ENCODE measurements at regions not wholly inside any gene's neighbourhood (a gene's known extent, or its start where the extent isn't known, plus 50 kb on each side); places are given as distances from the start of the nearest gene placed in this dataset.

DNA sequence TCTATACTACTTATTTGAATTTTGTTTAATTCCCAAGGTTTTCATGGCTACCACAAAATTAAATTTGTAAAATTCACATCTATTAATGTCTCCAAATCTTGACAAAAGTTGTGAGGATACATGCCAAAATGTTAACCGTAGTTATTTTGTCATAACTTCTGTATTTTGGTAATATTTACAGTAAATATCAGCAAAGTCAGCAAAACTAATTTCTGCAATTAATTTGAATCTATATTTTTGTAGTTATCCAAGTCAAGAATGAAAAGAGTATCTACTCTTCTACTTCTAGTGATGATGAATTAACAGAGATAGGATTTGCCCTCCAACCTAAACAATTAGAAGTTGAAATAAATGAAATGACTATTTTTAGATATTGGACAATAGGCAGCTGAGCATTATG lies 238.9 kb downstream of the CYP26B1 start:
- H3K27ac ChIP-seq (replicated peaks): no peak overlapping the region
- no peak overlapping the region for H3K4me3 ChIP-seq (replicated peaks; ENCODE audit: insufficient read depth, low read length)
- DNase-seq (ENCODE audit: low read depth in 1 of 2, low spot score in 1 of 2): no peak
- TF ChIP-seq, protein P1, sequence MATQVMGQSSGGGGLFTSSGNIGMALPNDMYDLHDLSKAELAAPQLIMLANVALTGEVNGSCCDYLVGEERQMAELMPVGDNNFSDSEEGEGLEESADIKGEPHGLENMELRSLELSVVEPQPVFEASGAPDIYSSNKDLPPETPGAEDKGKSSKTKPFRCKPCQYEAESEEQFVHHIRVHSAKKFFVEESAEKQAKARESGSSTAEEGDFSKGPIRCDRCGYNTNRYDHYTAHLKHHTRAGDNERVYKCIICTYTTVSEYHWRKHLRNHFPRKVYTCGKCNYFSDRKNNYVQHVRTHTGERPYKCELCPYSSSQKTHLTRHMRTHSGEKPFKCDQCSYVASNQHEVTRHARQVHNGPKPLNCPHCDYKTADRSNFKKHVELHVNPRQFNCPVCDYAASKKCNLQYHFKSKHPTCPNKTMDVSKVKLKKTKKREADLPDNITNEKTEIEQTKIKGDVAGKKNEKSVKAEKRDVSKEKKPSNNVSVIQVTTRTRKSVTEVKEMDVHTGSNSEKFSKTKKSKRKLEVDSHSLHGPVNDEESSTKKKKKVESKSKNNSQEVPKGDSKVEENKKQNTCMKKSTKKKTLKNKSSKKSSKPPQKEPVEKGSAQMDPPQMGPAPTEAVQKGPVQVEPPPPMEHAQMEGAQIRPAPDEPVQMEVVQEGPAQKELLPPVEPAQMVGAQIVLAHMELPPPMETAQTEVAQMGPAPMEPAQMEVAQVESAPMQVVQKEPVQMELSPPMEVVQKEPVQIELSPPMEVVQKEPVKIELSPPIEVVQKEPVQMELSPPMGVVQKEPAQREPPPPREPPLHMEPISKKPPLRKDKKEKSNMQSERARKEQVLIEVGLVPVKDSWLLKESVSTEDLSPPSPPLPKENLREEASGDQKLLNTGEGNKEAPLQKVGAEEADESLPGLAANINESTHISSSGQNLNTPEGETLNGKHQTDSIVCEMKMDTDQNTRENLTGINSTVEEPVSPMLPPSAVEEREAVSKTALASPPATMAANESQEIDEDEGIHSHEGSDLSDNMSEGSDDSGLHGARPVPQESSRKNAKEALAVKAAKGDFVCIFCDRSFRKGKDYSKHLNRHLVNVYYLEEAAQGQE (IDR thresholded peaks at IDR 0.05; ENCODE audit: insufficient replicate concordance, low read depth): no peak
- no peak for TF ChIP-seq SPI1 (IDR thresholded peaks at IDR 0.05; ENCODE audit: borderline replicate concordance, low read depth)
- no peaks in the 10 kb centered on the region for H3K27me3 ChIP-seq (ENCODE audit: insufficient read depth, poor library complexity, severe bottlenecking)

DNA sequence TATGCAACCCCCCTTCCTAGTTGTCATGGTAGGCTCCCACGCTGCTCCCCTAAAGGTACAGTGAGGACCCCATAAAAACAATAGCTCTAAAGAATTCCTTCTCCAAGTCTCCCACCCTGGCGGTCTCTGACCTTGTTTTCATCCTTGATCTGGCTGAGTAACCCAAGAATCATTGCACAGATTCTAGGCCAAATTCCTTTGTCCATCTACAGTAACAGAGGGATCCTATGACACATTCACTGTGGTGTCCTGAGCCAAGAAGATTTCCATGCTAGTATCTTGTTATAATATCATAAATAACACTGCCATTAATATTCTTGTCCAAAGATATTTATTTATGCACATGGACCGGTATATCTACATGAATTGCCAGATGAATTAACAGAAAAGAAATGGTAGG lies 240.2 kb downstream of the CYP26B1 start:
- Histone ChIP-seq H3K27ac (replicated peaks) (no peak overlapping the region), H3K27me3 (ENCODE audit: insufficient read depth, poor library complexity, severe bottlenecking) (no peaks in the 10 kb centered on the region), H3K4me3 (replicated peaks; ENCODE audit: insufficient read depth, low read length) (no peak overlapping the region)
- no peak for TF ChIP-seq SPI1 (IDR thresholded peaks at IDR 0.05; ENCODE audit: borderline replicate concordance, low read depth)
- TF ChIP-seq POLR2AphosphoS5 (IDR thresholded peaks at IDR 0.05; ENCODE audit: low read depth): no peak
- TF ChIP-seq, protein P1 (IDR thresholded peaks at IDR 0.05; ENCODE audit: insufficient replicate concordance, low read depth): no peak
- TF ChIP-seq, protein P2, sequence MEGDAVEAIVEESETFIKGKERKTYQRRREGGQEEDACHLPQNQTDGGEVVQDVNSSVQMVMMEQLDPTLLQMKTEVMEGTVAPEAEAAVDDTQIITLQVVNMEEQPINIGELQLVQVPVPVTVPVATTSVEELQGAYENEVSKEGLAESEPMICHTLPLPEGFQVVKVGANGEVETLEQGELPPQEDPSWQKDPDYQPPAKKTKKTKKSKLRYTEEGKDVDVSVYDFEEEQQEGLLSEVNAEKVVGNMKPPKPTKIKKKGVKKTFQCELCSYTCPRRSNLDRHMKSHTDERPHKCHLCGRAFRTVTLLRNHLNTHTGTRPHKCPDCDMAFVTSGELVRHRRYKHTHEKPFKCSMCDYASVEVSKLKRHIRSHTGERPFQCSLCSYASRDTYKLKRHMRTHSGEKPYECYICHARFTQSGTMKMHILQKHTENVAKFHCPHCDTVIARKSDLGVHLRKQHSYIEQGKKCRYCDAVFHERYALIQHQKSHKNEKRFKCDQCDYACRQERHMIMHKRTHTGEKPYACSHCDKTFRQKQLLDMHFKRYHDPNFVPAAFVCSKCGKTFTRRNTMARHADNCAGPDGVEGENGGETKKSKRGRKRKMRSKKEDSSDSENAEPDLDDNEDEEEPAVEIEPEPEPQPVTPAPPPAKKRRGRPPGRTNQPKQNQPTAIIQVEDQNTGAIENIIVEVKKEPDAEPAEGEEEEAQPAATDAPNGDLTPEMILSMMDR (IDR thresholded peaks at IDR 0.05; ENCODE audit: insufficient read depth, low read length): no peak
- TF ChIP-seq GABPA (IDR thresholded peaks at IDR 0.05; ENCODE audit: low read depth): no peak
- DNase-seq (ENCODE audit: low read depth in 1 of 2, low spot score in 1 of 2): peak in 1 of 2 experiments; percentile 0

DNA sequence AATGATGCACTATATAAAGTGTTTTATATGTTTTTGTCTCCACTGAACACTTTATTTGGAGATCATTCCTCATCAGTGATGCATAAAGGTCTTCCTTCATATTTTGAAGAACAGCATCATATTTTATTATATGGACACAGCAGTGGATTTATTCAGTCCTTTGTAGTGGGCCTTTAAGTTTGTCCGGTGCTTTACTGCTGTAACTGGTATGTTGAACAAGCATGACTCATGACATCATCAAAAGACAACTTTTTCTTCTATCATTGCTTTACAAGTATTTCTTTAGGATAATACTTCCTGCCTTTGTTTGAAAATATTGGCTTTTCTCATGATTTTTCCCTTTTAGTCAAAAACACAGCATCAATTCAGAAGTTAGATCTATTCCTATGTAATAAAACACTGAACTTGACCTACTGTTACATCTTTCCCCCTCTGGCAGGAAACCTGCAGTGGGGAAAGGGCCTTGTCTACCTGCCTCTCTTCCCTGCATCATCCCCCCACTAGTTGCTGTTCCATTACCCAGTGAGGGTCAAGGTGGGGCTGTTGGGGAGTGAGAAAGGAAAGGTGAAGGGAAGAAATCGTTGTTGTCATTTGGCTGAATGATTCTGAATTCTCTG lies 241.2 kb downstream of the CYP26B1 start:
- no peak for DNase-seq (ENCODE audit: low read depth in 1 of 2, low spot score in 1 of 2)
- no peak for TF ChIP-seq SPI1 (IDR thresholded peaks at IDR 0.05; ENCODE audit: borderline replicate concordance, low read depth)
- TF ChIP-seq POLR2AphosphoS5 (IDR thresholded peaks at IDR 0.05; ENCODE audit: low read depth): no peak
- TF ChIP-seq, protein P1 (IDR thresholded peaks at IDR 0.05; ENCODE audit: insufficient replicate concordance, low read depth): no peak
- TF ChIP-seq, protein P2 (IDR thresholded peaks at IDR 0.05; ENCODE audit: insufficient read depth, low read length): no peak
- no peak for TF ChIP-seq GABPA (IDR thresholded peaks at IDR 0.05; ENCODE audit: low read depth)
- no peaks in the 10 kb centered on the region for H3K27me3 ChIP-seq (ENCODE audit: insufficient read depth, poor library complexity, severe bottlenecking)
- no peak overlapping the region for H3K27ac ChIP-seq (replicated peaks)
- H3K4me3 ChIP-seq (replicated peaks; ENCODE audit: insufficient read depth, low read length): no peak overlapping the region

All from HL-60 (cell line).